Loucy (cell line): ENCODE measurements at regions not wholly inside any gene's neighbourhood (a gene's known extent, or its start where the extent isn't known, plus 50 kb on each side); places are given as distances from the start of the nearest gene placed in this dataset.

Source experiments
- EZH2phosphoT487 ChIP-seq: fragments of 200-600 bp; IDR thresholded peaks from 2 replicates; pipeline ENCODE4 v1.6.1; 2018; ENCODE audit warnings: antibody characterized with exemption, mild to moderate bottlenecking, moderate library complexity, borderline replicate concordance
- TF ChIP-seq, protein P1 (sequence below): fragments of 200-600 bp; sonication (generic); conservative IDR thresholded peaks from 2 replicates; pipeline ENCODE4 v1.5.1; 2014; ENCODE audit warnings: mild to moderate bottlenecking, antibody characterized with exemption, low read length

GRCh38 chrX:69029771-69030170 lies 135.5 kb downstream of the PJA1 start:
- TF ChIP-seq, protein P1, sequence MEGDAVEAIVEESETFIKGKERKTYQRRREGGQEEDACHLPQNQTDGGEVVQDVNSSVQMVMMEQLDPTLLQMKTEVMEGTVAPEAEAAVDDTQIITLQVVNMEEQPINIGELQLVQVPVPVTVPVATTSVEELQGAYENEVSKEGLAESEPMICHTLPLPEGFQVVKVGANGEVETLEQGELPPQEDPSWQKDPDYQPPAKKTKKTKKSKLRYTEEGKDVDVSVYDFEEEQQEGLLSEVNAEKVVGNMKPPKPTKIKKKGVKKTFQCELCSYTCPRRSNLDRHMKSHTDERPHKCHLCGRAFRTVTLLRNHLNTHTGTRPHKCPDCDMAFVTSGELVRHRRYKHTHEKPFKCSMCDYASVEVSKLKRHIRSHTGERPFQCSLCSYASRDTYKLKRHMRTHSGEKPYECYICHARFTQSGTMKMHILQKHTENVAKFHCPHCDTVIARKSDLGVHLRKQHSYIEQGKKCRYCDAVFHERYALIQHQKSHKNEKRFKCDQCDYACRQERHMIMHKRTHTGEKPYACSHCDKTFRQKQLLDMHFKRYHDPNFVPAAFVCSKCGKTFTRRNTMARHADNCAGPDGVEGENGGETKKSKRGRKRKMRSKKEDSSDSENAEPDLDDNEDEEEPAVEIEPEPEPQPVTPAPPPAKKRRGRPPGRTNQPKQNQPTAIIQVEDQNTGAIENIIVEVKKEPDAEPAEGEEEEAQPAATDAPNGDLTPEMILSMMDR: no peak
- TF ChIP-seq EZH2phosphoT487: no peak
